Liver (tissue), 8 donors: ENCODE measurements at regions not wholly inside any gene's neighbourhood (a gene's known extent, or its start where the extent isn't known, plus 50 kb on each side); places are given as distances from the start of the nearest gene placed in this dataset.

ENCODE experiments used
- DNase-seq: peaks from one replicate; pipeline ENCODE4 v3.0.0-alpha.2; 2017; ENCODE audit warnings: low spot score
- H3K27ac ChIP-seq, 2 donors: one replicate each; pipeline ENCODE4 v1.7.0; 2013; ENCODE audit warnings: inconsistent platforms in 2 of 2, low read length in 2 of 2, control low read depth in 1 of 2, low read depth in 1 of 2, mild to moderate bottlenecking in 1 of 2
- H3K27me3 ChIP-seq, 4 donors: one replicate each; pipeline versions ENCODE4 v1.6.1 to v1.7.0; 2013; ENCODE audit warnings: low read length in 3 of 4, inconsistent platforms in 1 of 4, mild to moderate bottlenecking in 1 of 4, moderate library complexity in 1 of 4; ENCODE audit not compliant: control insufficient read depth in 4 of 4, insufficient read depth in 4 of 4
- H3K36me3 ChIP-seq, 4 donors: one replicate each; pipeline versions ENCODE4 v1.6.1 to v1.7.0; 2013; ENCODE audit warnings: low read length in 3 of 4, mild to moderate bottlenecking in 3 of 4, low read depth in 1 of 4, moderate library complexity in 1 of 4; ENCODE audit not compliant: control insufficient read depth in 4 of 4, insufficient read depth in 3 of 4
- H3K4me1 ChIP-seq, 4 donors: one replicate each; pipeline versions ENCODE4 v1.6.1 to v1.7.0; 2013; ENCODE audit warnings: low read length in 3 of 4, mild to moderate bottlenecking in 3 of 4, moderate library complexity in 1 of 4; ENCODE audit not compliant: control insufficient read depth in 4 of 4, insufficient read depth in 4 of 4
- H3K4me3 ChIP-seq, 3 donors: one replicate each; pipeline versions ENCODE4 v1.6.1 to v1.7.0; 2013; ENCODE audit warnings: low read length in 3 of 3, control low read depth in 1 of 3, low read depth in 1 of 3, mild to moderate bottlenecking in 1 of 3
- H3K9ac ChIP-seq, 2 donors: one replicate each; pipeline ENCODE4 v1.7.0; 2013; ENCODE audit warnings: low read length in 2 of 2, mild to moderate bottlenecking in 2 of 2, moderate library complexity in 2 of 2, control low read depth in 1 of 2, low read depth in 1 of 2
- H3K9me3 ChIP-seq, 4 donors: one replicate each; pipeline versions ENCODE4 v1.6.1 to v1.7.0; 2013; ENCODE audit warnings: low read length in 3 of 4; ENCODE audit not compliant: control insufficient read depth in 4 of 4
- EGR1 ChIP-seq, 2 donors: IDR thresholded peaks; 2 replicates each; pipeline ENCODE4 v1.6.1; 2016 to 2018; ENCODE audit warnings: antibody characterized with exemption in 2 of 2, low read depth in 2 of 2
- FOXA1 ChIP-seq: IDR thresholded peaks from 2 replicates; pipeline ENCODE4 v1.6.1; 2016; ENCODE audit warnings: antibody characterized with exemption
- FOXA2 ChIP-seq: IDR thresholded peaks from 2 replicates; pipeline ENCODE4 v1.6.1; 2016; ENCODE audit warnings: antibody characterized with exemption
- HNF4A ChIP-seq, 2 donors: conservative IDR thresholded peaks; 2 replicates each; pipeline ENCODE4 v1.6.1; 2016; ENCODE audit warnings: antibody characterized with exemption in 2 of 2, mild to moderate bottlenecking in 2 of 2
- HNF4G ChIP-seq: IDR thresholded peaks from 2 replicates; pipeline ENCODE4 v1.6.1; 2016; ENCODE audit warnings: antibody characterized with exemption
- JUND ChIP-seq, 2 donors: IDR thresholded peaks; 2 replicates each; pipeline ENCODE4 v1.6.1; 2016; ENCODE audit warnings: antibody characterized with exemption in 2 of 2
- NR2F2 ChIP-seq: IDR thresholded peaks from 2 replicates; pipeline ENCODE4 v1.6.1; 2016; ENCODE audit warnings: antibody characterized with exemption
- RAD21 ChIP-seq, 2 donors: IDR thresholded peaks; 2 replicates each; pipeline ENCODE4 v1.6.1; 2016; ENCODE audit warnings: antibody characterized with exemption in 2 of 2, mild to moderate bottlenecking in 2 of 2
- RXRA ChIP-seq, 2 donors: IDR thresholded peaks; 2 replicates each; pipeline ENCODE4 v1.6.1; 2017 to 2018; ENCODE audit warnings: antibody characterized with exemption in 2 of 2, mild to moderate bottlenecking in 1 of 2
- SP1 ChIP-seq: IDR thresholded peaks from 2 replicates; pipeline ENCODE4 v1.6.1; 2018; ENCODE audit warnings: antibody characterized with exemption, mild to moderate bottlenecking
- TAF1 ChIP-seq: conservative IDR thresholded peaks from 2 replicates; pipeline ENCODE4 v1.6.1; 2016; ENCODE audit warnings: antibody characterized with exemption, mild to moderate bottlenecking
- YY1 ChIP-seq: IDR thresholded peaks from 2 replicates; pipeline ENCODE4 v1.6.1; 2016; ENCODE audit warnings: antibody characterized with exemption, mild to moderate bottlenecking
- WGBS: extraction: QIAGEN DNeasy Blood & Tissue Kit; methylation state at CpG from one replicate; pipeline ENCODE4 v1.1.7; 2013; 5-methylcytosine and 5-hydroxymethylcytosine counted together
- TF ChIP-seq, protein P1 (sequence below): IDR thresholded peaks from 2 replicates; pipeline ENCODE4 v1.6.1; 2016; ENCODE audit warnings: antibody characterized with exemption
- TF ChIP-seq, protein P2 (sequence below): IDR thresholded peaks from 2 replicates; pipeline ENCODE4 v1.6.1; 2016; ENCODE audit warnings: antibody characterized with exemption
- TF ChIP-seq, protein P3 (sequence below): IDR thresholded peaks from 2 replicates; pipeline ENCODE4 v1.6.1; 2016; ENCODE audit warnings: antibody characterized with exemption, mild to moderate bottlenecking
- TF ChIP-seq, protein P4 (sequence below): IDR thresholded peaks from 2 replicates; pipeline ENCODE4 v1.6.1; 2016; ENCODE audit warnings: antibody characterized with exemption
- TF ChIP-seq, protein P5 (sequence below): fragments of 150-350 bp; IDR thresholded peaks from 2 replicates; pipeline ENCODE4 v1.5.1; 2017; ENCODE audit warnings: improper control_type of control experiment, low read depth, low read length; ENCODE audit not compliant: missing input control
- donor health status: healthy.
- donor health status: healthy.
- donor health status: healthy.
- donor health status: healthy.
- donor health status: healthy.

DNA sequence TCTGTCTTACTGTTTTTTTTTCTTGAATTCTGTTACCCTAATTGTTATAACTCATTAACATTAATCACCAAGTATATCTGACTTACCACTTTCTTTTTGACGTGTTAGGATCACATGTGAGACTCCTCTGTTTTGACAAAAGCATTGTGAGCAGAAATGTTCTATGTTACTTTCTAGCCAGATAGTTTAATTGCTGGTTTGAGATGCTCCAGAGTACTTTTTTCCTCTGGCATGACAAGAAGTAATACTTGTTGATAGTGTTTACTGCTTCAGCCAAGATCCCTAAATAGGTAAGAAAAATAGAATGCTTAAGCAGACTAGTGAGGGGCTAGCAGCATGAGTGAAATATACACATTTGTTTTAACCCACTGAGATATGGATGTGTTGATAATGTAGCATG is 303.9 kb upstream of the PABPC4L start:
- TF ChIP-seq, protein P1, sequence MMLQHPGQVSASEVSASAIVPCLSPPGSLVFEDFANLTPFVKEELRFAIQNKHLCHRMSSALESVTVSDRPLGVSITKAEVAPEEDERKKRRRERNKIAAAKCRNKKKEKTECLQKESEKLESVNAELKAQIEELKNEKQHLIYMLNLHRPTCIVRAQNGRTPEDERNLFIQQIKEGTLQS, result no peak
- TF ChIP-seq NR2F2, result no peak
- TF ChIP-seq TAF1, result no peak
- no peak for TF ChIP-seq SP1
- TF ChIP-seq FOXA2, result no peak
- no peak for TF ChIP-seq HNF4A (conservative IDR thresholded peaks at IDR 0.05)
- TF ChIP-seq EGR1 (IDR thresholded peaks at IDR 0.05; ENCODE audit: low read depth in 2 of 2), result no peak
- TF ChIP-seq JUND (IDR thresholded peaks at IDR 0.05), result no peak
- TF ChIP-seq FOXA1, result no peak
- TF ChIP-seq RAD21 (IDR thresholded peaks at IDR 0.05), result no peak
- no peak for TF ChIP-seq YY1
- no peak for TF ChIP-seq HNF4G
- TF ChIP-seq, protein P2, sequence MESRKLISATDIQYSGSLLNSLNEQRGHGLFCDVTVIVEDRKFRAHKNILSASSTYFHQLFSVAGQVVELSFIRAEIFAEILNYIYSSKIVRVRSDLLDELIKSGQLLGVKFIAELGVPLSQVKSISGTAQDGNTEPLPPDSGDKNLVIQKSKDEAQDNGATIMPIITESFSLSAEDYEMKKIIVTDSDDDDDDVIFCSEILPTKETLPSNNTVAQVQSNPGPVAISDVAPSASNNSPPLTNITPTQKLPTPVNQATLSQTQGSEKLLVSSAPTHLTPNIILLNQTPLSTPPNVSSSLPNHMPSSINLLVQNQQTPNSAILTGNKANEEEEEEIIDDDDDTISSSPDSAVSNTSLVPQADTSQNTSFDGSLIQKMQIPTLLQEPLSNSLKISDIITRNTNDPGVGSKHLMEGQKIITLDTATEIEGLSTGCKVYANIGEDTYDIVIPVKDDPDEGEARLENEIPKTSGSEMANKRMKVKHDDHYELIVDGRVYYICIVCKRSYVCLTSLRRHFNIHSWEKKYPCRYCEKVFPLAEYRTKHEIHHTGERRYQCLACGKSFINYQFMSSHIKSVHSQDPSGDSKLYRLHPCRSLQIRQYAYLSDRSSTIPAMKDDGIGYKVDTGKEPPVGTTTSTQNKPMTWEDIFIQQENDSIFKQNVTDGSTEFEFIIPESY, result no peak
- TF ChIP-seq, protein P3, sequence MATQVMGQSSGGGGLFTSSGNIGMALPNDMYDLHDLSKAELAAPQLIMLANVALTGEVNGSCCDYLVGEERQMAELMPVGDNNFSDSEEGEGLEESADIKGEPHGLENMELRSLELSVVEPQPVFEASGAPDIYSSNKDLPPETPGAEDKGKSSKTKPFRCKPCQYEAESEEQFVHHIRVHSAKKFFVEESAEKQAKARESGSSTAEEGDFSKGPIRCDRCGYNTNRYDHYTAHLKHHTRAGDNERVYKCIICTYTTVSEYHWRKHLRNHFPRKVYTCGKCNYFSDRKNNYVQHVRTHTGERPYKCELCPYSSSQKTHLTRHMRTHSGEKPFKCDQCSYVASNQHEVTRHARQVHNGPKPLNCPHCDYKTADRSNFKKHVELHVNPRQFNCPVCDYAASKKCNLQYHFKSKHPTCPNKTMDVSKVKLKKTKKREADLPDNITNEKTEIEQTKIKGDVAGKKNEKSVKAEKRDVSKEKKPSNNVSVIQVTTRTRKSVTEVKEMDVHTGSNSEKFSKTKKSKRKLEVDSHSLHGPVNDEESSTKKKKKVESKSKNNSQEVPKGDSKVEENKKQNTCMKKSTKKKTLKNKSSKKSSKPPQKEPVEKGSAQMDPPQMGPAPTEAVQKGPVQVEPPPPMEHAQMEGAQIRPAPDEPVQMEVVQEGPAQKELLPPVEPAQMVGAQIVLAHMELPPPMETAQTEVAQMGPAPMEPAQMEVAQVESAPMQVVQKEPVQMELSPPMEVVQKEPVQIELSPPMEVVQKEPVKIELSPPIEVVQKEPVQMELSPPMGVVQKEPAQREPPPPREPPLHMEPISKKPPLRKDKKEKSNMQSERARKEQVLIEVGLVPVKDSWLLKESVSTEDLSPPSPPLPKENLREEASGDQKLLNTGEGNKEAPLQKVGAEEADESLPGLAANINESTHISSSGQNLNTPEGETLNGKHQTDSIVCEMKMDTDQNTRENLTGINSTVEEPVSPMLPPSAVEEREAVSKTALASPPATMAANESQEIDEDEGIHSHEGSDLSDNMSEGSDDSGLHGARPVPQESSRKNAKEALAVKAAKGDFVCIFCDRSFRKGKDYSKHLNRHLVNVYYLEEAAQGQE, result no peak
- TF ChIP-seq, protein P4, sequence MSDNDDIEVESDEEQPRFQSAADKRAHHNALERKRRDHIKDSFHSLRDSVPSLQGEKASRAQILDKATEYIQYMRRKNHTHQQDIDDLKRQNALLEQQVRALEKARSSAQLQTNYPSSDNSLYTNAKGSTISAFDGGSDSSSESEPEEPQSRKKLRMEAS, result no peak
- TF ChIP-seq RXRA (IDR thresholded peaks at IDR 0.05), result no peak
- TF ChIP-seq, protein P5, sequence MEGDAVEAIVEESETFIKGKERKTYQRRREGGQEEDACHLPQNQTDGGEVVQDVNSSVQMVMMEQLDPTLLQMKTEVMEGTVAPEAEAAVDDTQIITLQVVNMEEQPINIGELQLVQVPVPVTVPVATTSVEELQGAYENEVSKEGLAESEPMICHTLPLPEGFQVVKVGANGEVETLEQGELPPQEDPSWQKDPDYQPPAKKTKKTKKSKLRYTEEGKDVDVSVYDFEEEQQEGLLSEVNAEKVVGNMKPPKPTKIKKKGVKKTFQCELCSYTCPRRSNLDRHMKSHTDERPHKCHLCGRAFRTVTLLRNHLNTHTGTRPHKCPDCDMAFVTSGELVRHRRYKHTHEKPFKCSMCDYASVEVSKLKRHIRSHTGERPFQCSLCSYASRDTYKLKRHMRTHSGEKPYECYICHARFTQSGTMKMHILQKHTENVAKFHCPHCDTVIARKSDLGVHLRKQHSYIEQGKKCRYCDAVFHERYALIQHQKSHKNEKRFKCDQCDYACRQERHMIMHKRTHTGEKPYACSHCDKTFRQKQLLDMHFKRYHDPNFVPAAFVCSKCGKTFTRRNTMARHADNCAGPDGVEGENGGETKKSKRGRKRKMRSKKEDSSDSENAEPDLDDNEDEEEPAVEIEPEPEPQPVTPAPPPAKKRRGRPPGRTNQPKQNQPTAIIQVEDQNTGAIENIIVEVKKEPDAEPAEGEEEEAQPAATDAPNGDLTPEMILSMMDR, result no peak
- Histone ChIP-seq H3K27ac (no peak overlapping the region), H3K4me3 (no peak overlapping the region), H3K4me1 (no peaks in the 10 kb centered on the region), H3K9ac (no peak overlapping the region), H3K27me3 (no peaks in the 10 kb centered on the region), H3K9me3 (no peaks in the 10 kb centered on the region), H3K36me3 (no peaks in the 10 kb centered on the region)
- no peak for DNase-seq
- WGBS, result 66% methylated on average over 1 of the region's 1 CpG
